ENCODE measurements at regions not wholly inside any gene's neighbourhood (a gene's known extent, or its start where the extent isn't known, plus 50 kb on each side); places are given as distances from the start of the nearest gene placed in this dataset.

DNA sequence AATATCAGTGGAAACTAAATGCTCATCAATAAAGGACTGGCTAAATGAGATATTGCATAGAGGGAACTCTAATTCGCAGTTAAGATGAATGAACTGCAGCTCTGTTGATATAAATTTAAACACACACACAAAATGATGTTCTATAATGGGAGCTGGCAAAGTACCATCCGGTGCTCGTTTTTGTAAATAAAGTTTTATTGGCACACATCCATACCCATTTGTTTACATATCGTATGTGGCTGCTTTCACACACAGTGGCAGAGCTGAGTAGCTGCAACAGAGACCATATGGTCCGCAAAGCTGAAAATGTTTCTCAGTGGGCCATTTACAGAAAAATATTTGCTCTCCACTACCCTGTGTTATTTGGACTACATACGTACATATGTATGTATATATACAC, 120.7 kb downstream of the EDN3 start:
- H3K36me3 ChIP-seq (ENCODE audit: control insufficient read depth, insufficient read depth, low read length): no peaks in the 10 kb centered on the region
- no peak for FAIRE-seq
- H3K4me3 ChIP-seq (ENCODE audit: low read depth, low read length): no peak overlapping the region
- no peaks in the 10 kb centered on the region for H3K27me3 ChIP-seq (ENCODE audit: control insufficient read depth, insufficient read depth, low read length)
- TF ChIP-seq, protein P1, sequence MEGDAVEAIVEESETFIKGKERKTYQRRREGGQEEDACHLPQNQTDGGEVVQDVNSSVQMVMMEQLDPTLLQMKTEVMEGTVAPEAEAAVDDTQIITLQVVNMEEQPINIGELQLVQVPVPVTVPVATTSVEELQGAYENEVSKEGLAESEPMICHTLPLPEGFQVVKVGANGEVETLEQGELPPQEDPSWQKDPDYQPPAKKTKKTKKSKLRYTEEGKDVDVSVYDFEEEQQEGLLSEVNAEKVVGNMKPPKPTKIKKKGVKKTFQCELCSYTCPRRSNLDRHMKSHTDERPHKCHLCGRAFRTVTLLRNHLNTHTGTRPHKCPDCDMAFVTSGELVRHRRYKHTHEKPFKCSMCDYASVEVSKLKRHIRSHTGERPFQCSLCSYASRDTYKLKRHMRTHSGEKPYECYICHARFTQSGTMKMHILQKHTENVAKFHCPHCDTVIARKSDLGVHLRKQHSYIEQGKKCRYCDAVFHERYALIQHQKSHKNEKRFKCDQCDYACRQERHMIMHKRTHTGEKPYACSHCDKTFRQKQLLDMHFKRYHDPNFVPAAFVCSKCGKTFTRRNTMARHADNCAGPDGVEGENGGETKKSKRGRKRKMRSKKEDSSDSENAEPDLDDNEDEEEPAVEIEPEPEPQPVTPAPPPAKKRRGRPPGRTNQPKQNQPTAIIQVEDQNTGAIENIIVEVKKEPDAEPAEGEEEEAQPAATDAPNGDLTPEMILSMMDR (IDR thresholded peaks at IDR 0.05; ENCODE audit: insufficient read depth, low read length, severe bottlenecking): no peak
- no peak for DNase-seq (ENCODE audit: low read depth)

DNA sequence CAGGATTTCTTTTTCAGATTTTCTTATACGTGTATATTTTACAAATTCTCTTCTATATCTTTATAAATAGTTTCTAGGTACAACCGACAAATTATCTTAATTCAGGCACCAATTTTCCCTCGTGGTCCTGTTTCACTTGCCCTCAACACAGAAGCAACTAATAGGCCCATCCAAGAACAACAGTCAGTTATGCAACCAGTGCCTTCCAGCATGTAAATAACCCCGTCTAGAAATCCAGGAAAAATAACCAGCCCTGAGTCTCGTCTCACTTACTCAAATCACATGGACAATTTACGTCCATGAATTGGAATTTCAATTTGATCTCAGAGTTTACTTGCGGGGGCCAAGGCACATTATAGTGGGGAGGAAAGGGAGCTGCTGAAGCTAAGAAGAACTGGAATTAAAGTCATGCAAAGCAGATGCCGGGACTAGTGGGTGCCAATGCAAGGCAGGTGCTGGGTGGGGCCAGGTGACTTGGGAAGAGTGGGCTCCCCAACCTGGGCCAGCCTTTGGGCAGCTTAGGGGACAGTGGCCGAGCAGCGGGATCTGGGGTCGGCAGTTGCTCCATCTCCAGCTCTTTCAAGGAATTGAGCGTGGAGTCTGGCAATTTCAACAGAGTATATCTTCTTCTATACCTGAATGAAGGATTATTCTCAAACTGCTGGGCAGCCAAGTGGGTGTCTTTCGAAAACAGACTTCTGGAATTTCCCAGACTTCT, 121.7 kb downstream of the EDN3 start:
- FAIRE-seq (no peak), DNase-seq (ENCODE audit: low read depth) (no peak)
- TF ChIP-seq, protein P1 (IDR thresholded peaks at IDR 0.05; ENCODE audit: insufficient read depth, low read length, severe bottlenecking): no peak
- Histone ChIP-seq H3K4me3 (ENCODE audit: low read depth, low read length) (no peak overlapping the region), H3K27me3 (ENCODE audit: control insufficient read depth, insufficient read depth, low read length) (no peaks in the 10 kb centered on the region), H3K36me3 (ENCODE audit: control insufficient read depth, insufficient read depth, low read length) (no peaks in the 10 kb centered on the region)

DNA sequence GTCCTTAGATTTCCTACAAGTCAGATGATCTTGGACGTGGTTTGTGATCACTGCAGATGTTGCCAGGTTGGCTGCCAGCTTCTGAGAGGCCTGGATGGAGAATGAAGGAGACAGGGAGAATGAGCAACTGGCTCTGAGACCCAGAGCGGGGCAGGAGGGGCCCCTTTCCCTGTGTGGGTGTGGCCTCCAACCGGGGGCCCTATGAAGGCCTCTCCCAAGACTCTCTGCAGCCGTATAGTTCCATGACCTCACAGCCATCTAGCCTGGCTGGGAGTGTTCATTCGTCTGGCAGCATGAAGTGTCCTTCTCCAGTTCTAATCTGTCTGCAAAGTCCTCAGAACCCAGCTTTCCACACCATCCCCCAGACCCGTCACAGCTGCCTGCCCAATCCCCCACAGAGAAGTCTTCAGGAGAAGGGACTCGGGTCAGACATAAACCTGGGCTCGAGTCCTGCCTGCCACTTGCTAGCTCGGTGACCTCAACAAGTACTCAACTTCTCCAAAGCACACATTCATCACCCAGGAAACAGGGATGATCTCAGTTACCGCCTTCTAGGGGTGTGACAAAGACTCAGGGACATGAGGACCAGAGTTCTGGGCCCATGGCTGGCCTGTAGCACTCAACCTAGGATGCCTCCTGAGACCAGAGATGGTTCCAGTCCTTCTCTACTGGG, 122.6 kb downstream of the EDN3 start:
- TF ChIP-seq, protein P1 (IDR thresholded peaks at IDR 0.05; ENCODE audit: insufficient read depth, low read length, severe bottlenecking): no peak
- Histone ChIP-seq H3K4me3 (ENCODE audit: low read depth, low read length) (no peak overlapping the region), H3K36me3 (ENCODE audit: control insufficient read depth, insufficient read depth, low read length) (no peaks in the 10 kb centered on the region), H3K27me3 (ENCODE audit: control insufficient read depth, insufficient read depth, low read length) (no peaks in the 10 kb centered on the region)
- no peak for DNase-seq (ENCODE audit: low read depth)
- FAIRE-seq: no peak

DNA sequence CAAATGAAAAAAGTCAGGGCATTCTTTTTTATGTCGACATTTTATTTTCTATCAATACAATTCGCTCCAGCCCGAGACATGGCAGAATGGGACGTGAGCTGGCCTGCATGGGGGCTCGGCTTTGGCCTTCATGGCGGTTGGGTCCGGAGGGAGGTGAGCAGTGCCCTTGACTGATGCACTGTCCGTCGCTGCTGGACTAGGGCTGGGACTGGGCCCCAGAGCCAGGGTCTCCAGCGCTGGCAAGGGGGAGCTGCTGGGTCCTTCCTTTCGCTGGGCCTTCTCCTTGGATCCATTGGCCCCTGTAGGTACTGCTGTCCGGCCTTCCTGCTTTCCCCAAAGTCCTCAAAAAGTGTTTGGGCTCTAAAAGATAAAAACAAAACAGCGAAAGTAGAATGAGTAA, 124.6 kb downstream of the EDN3 start:
- no peak for DNase-seq (ENCODE audit: low read depth)
- TF ChIP-seq, protein P1 (IDR thresholded peaks at IDR 0.05; ENCODE audit: insufficient read depth, low read length, severe bottlenecking): no peak
- no peaks in the 10 kb centered on the region for H3K27me3 ChIP-seq (ENCODE audit: control insufficient read depth, insufficient read depth, low read length)

DNA sequence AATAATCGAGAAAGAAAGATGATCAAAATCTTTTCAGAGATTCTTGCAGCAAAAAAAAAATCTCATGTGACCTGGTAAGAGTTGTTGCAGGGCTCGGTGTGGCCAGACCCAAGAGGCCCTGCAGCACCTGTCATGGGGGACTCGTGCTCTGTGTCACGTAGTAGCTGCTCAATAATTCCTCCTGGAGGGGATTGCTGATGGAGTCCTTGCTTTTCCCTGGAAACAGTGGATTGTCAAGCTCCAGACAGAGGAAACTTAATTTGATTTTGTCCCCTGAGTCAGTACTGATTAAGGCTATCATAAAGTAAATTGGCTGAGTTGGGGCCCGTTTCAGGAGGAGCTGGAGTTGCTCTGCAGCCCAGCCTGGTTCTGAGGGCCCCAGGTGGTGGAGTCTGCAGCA, 125.2 kb downstream of the EDN3 start:
- Histone ChIP-seq H3K36me3 (ENCODE audit: control insufficient read depth, insufficient read depth, low read length) (no peaks in the 10 kb centered on the region), H3K4me3 (ENCODE audit: low read depth, low read length) (no peak overlapping the region), H3K27me3 (ENCODE audit: control insufficient read depth, insufficient read depth, low read length) (no peaks in the 10 kb centered on the region)
- no peak for FAIRE-seq
- TF ChIP-seq, protein P1 (IDR thresholded peaks at IDR 0.05; ENCODE audit: insufficient read depth, low read length, severe bottlenecking): no peak
- no peak for DNase-seq (ENCODE audit: low read depth)

More for the DNA sequence above, 124.6 kb downstream of the EDN3 start:
- no peak overlapping the region for H3K4me3 ChIP-seq (ENCODE audit: low read depth, low read length)
- no peaks in the 10 kb centered on the region for H3K36me3 ChIP-seq (ENCODE audit: control insufficient read depth, insufficient read depth, low read length)
- no peak for FAIRE-seq
